Kidney epithelial cell (primary cell): ENCODE measurements at regions not wholly inside any gene's neighbourhood (a gene's known extent, or its start where the extent isn't known, plus 50 kb on each side); places are given as distances from the start of the nearest gene placed in this dataset.

Experiments
- DNase-seq: peaks from one replicate; pipeline ENCODE4 v3.0.0-alpha.2; 2010; ENCODE audit warnings: low read depth
- H3K27me3 ChIP-seq: 2 replicates; pipeline ENCODE4 v1.6.0; 2011; ENCODE audit warnings: low read length; ENCODE audit not compliant: control insufficient read depth, insufficient read depth
- H3K36me3 ChIP-seq: 2 replicates; pipeline ENCODE4 v1.5.1; 2011; ENCODE audit warnings: low read length; ENCODE audit not compliant: control insufficient read depth, insufficient read depth
- H3K4me3 ChIP-seq: 2 replicates; pipeline ENCODE4 v1.5.1; 2011; ENCODE audit warnings: low read depth, mild to moderate bottlenecking, control low read depth, low read length
- TF ChIP-seq, protein P1 (sequence below): IDR thresholded peaks from 2 replicates; pipeline ENCODE4 v1.5.1; 2011; ENCODE audit warnings: mild to moderate bottlenecking, moderate library complexity, low read length, control low read depth, inconsistent platforms; ENCODE audit not compliant: insufficient read depth, poor library complexity, severe bottlenecking

DNA sequence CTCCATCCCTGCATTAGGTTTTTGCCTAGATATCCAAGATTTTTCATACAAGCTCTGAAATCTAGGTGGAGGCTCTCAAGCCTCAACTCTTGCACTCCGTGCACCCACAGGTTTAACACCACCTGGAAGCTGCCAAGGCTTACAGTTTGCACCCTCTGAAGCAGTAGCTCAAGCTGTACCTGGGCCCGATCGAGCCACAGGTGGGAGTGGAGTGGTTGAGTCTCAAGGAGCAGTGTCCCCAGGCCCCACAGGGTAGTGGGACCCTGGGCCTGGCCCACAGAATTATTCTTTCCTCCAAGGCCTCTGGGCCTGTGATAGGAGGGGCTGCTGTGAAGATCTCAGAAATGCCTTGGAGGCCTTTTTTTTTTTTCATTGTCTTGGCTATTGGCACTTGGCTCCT, 973.5 kb upstream of the MAP3K7 start:
- Histone ChIP-seq H3K27me3 (no peaks in the 10 kb centered on the region), H3K36me3 (no peaks in the 10 kb centered on the region), H3K4me3 (no peak overlapping the region)
- DNase-seq, result no peak
- TF ChIP-seq, protein P1, sequence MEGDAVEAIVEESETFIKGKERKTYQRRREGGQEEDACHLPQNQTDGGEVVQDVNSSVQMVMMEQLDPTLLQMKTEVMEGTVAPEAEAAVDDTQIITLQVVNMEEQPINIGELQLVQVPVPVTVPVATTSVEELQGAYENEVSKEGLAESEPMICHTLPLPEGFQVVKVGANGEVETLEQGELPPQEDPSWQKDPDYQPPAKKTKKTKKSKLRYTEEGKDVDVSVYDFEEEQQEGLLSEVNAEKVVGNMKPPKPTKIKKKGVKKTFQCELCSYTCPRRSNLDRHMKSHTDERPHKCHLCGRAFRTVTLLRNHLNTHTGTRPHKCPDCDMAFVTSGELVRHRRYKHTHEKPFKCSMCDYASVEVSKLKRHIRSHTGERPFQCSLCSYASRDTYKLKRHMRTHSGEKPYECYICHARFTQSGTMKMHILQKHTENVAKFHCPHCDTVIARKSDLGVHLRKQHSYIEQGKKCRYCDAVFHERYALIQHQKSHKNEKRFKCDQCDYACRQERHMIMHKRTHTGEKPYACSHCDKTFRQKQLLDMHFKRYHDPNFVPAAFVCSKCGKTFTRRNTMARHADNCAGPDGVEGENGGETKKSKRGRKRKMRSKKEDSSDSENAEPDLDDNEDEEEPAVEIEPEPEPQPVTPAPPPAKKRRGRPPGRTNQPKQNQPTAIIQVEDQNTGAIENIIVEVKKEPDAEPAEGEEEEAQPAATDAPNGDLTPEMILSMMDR, result no peak

DNA sequence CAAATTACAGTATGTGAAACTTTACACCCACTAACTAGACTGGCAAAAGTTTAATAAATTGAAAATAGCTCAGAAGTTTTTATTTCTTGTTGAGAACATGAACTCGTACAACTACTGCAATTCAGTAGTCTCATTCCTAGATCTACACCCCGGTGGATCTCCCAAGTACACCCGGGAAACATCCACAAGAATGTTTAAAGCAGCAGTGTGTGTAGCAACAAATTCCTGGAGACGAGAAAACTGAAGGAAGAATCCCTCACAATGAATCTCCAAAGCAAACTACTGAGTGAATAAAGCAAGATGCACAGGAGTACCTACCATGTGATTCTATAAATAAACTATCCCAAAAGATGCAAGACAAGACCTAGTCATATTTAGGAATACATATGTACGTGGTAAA, 954.0 kb upstream of the MAP3K7 start:
- Histone ChIP-seq H3K27me3 (no peaks in the 10 kb centered on the region), H3K4me3 (no peak overlapping the region), H3K36me3 (no peaks in the 10 kb centered on the region)
- DNase-seq, result no peak
- TF ChIP-seq, protein P1, result no peak

DNA sequence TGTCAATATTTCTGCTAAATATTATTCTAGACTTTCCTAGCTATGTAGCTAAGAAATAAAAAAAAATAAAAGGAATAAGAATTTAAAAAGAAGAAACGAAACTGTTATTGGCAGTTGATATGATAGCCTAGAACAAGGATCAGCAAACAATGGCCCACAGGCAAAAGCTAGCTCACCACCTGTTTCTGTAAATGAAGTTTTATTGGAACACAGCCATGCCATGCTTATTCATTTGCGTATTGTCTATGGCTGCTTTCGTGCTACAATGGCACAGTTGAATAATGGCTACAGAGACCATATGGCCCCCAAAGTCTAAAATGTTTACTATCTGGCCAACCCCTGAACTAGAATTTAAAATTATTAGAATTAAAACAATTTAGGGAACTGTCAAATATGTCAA, 952.6 kb upstream of the MAP3K7 start:
- no peak overlapping the region for H3K4me3 ChIP-seq
- no peaks in the 10 kb centered on the region for H3K27me3 ChIP-seq
- TF ChIP-seq, protein P1, result no peak
- DNase-seq, result no peak
- H3K36me3 ChIP-seq, result no peaks in the 10 kb centered on the region

DNA sequence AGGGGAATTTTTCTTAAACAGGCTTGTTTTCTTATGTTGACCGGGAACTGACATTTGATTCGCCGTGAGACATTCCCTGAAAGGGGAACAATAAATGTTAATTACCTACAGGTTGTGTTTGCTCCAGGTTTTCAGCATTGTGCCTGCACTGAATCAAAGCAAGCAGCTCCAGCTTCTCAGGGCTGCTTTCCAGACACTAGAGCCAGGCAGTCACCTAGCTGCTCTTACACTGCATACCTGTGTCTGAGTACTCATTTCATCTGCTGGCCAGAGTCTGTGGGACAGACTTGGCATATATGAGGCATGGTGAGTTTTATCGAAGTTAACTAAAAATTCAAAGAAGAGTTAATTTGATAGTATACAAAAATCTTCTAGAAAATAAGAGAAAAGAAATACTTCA, 951.8 kb upstream of the MAP3K7 start:
- H3K36me3 ChIP-seq, result no peaks in the 10 kb centered on the region
- no peaks in the 10 kb centered on the region for H3K27me3 ChIP-seq
- DNase-seq, result no peak
- no peak overlapping the region for H3K4me3 ChIP-seq
- TF ChIP-seq, protein P1, result no peak

DNA sequence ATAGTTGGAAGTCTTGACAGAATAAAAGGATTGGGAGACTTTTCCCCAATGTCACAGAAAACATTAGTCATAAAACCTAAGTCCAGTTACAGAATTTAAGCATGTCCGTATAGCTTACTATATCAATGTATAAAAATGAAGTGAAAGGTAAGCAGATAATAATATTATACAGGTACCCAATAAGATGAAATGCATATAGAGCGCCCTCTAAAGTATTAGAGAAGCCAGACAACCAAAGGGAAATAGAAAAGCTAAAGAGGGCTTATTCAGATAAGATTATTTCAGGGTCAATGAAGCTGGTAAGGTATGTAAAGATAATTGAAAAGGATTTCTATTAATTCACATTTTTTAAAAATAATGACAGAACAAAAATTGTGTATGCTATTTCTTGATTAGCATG, 947.7 kb upstream of the MAP3K7 start:
- no peaks in the 10 kb centered on the region for H3K27me3 ChIP-seq
- TF ChIP-seq, protein P1, result no peak
- no peak overlapping the region for H3K4me3 ChIP-seq
- no peak for DNase-seq
- H3K36me3 ChIP-seq, result no peaks in the 10 kb centered on the region

DNA sequence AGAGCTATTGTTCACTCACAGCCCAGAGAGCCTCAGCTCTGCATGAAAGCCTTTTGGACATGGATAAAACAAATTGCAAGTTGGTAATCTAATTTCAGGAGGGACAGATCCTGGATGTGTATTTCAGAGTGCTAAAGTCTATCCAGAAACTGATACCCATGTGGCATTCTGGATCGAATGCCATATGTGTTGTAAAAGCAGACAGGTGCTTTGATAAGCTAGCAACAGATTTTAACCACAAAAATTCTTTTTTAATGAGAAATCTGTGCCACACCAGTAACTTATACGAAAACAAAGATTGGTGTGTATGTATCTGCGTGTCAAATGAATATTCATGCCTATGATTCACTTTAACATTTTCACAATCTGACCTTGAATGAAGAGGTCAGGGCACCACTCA, 936.6 kb upstream of the MAP3K7 start:
- no peaks in the 10 kb centered on the region for H3K27me3 ChIP-seq
- no peak for DNase-seq
- no peak overlapping the region for H3K4me3 ChIP-seq
- TF ChIP-seq, protein P1, result no peak
- no peaks in the 10 kb centered on the region for H3K36me3 ChIP-seq
